GM12872 (cell line): ENCODE measurements at regions not wholly inside any gene's neighbourhood (a gene's known extent, or its start where the extent isn't known, plus 50 kb on each side); places are given as distances from the start of the nearest gene placed in this dataset.

Experiments
- TF ChIP-seq, protein P1 (sequence below): IDR thresholded peaks from 3 replicates; pipeline ENCODE4 v1.5.1; 2011; ENCODE audit warnings: low read depth, mild to moderate bottlenecking, low read length, moderate library complexity; ENCODE audit not compliant: insufficient read depth

DNA sequence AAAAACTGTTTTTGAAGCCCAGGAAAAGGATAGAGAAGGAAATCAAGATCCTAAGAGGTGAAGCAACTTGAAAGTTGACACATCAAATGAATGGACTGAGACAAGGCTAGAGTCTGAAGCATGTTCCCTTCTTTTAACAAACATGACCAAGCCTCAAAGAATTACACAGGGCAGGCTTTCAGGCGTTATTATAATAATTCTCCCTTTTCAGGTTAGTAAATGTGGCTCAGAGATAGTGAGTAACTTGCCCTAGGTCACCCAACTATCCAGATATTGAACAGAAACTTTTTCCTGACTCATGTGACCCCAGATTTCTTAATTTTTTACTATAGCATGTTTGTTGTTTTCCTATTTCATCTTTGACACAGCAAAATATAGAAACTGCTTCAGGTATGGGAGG lies 91.7 kb downstream of the PPP1R2C start:
- TF ChIP-seq, protein P1, sequence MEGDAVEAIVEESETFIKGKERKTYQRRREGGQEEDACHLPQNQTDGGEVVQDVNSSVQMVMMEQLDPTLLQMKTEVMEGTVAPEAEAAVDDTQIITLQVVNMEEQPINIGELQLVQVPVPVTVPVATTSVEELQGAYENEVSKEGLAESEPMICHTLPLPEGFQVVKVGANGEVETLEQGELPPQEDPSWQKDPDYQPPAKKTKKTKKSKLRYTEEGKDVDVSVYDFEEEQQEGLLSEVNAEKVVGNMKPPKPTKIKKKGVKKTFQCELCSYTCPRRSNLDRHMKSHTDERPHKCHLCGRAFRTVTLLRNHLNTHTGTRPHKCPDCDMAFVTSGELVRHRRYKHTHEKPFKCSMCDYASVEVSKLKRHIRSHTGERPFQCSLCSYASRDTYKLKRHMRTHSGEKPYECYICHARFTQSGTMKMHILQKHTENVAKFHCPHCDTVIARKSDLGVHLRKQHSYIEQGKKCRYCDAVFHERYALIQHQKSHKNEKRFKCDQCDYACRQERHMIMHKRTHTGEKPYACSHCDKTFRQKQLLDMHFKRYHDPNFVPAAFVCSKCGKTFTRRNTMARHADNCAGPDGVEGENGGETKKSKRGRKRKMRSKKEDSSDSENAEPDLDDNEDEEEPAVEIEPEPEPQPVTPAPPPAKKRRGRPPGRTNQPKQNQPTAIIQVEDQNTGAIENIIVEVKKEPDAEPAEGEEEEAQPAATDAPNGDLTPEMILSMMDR: no peak

- TF ChIP-seq, protein P1: no peak
These were observed 93.9 kb downstream of the PPP1R2C start for GRCh38 chrX:42684065-42684464.

- TF ChIP-seq, protein P1: no peak
These were observed 97.3 kb downstream of the PPP1R2C start for GRCh38 chrX:42680666-42681065.

- TF ChIP-seq, protein P1: no peak
These were observed 99.8 kb downstream of the PPP1R2C start for GRCh38 chrX:42678133-42678532.

DNA sequence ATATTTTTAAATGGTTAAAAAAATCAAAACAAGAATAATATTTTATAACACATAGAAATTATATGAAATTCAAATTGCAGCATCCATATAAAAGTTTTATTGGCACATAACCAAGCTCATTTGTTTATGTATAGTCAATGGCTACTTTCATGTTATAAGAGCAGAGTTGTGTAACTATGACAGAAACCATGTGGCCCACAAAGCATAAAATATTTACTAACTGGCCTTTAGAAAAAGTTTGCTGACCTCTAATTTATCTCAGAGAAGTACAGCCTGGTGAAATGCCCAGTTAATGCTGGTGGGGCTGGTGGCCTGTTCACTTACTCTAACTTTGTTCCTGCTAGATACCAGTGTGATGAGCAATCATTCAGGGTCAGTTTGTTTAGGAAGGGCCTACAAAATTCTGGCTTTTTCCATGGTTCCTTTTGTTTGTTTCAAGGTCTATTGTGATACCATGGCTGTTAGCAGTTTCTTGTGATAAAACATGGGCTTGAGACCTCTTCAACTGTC lies 104.6 kb downstream of the PPP1R2C start:
- TF ChIP-seq, protein P1: no peak

- TF ChIP-seq, protein P1: no peak
These were observed 113.3 kb downstream of the PPP1R2C start for GRCh38 chrX:42664680-42665079.

DNA sequence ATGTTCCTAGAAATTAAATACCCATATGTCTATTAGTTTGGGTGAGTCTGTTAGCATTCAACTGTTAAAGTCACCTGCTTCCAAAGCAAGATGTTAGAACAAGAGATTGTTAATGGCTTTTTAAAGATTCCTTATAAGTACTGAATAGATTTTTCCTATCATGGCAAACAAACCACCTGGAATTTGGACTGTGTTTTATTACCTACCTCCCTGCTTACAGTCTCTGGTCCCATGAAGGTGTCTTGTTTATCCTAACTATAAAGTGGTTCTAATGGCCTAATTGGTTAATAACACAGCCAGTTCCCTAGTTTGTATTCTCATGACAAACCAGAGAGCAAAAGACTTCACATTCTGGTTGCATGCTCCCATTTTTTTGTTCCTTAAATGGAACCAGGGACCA lies 149.5 kb downstream of the PPP1R2C start:
- TF ChIP-seq, protein P1: no peak
